K562 (cell line): ENCODE measurements at regions not wholly inside any gene's neighbourhood (a gene's known extent, or its start where the extent isn't known, plus 50 kb on each side); places are given as distances from the start of the nearest gene placed in this dataset.

Experiments used
- ATAC-seq: fragments of 200-7000 bp; cut with Tn5 transposase; 3 replicates; pipeline ENCODE4 v1.9.1; 2020; ENCODE audit warnings: moderate library complexity
- BruUV-seq: library from RNA; stranded (reverse); fragments of 400-500 nt; replicated peaks from 2 replicates; lab custom pipeline; 2021; lab: Mats Ljungman, UMichigan
- CTCF ChIA-PET: fragments of 300-600 bp; formaldehyde crosslinking; extraction: SDS; loops from one replicate; lab custom pipeline; 2021; ENCODE audit warnings: low intra/inter-chr PET ratio; lab: Yijun Ruan, JAX
- POLR2A ChIA-PET: fragments of 300-600, 350-650 bp; sonication (Branson Sonifier 250); formaldehyde crosslinking; extraction: SDS; loops from one replicate; lab custom pipeline; 2021; ENCODE audit warnings: antibody characterized with exemption, inconsistent platforms; lab: Yijun Ruan, JAX
- DNase-seq, 4 experiments: peaks; one replicate each; pipeline versions ENCODE4 v3.0.0 to v3.0.0-alpha.2; 2011 to 2018; ENCODE audit warnings: low spot score in 3 of 4, mixed read lengths in 3 of 4; ENCODE audit errors: extremely low read depth in 1 of 4
- FAIRE-seq: peaks from 2 replicates; lab custom pipeline; 2011; peaks lifted over from hg19 to GRCh38; lab: Jason Lieb, UNC
- H2AFZ ChIP-seq: 2 replicates; pipeline ENCODE4 v1.6.0; 2011; ENCODE audit warnings: low read depth, low read length, control low read depth, inconsistent platforms
- H3K27ac ChIP-seq: fragments of 200-600 bp; 3 replicates; pipeline ENCODE4 v1.8.0; 2011; ENCODE audit warnings: low read depth, mild to moderate bottlenecking, control low read depth, inconsistent platforms, low read length, moderate library complexity, mixed read lengths; ENCODE audit errors: extremely low read depth
- H3K27me3 ChIP-seq, 2 experiments: fragments of 300-600 bp in 1 of 2; 2 replicates in 1 of 2; 3 replicates in 1 of 2; pipeline versions ENCODE4 v1.6.0 to v1.8.0; 2011; ENCODE audit warnings: inconsistent platforms in 2 of 2, low read length in 2 of 2, mild to moderate bottlenecking in 1 of 2, mixed read lengths in 1 of 2, moderate library complexity in 1 of 2; ENCODE audit not compliant: control insufficient read depth in 2 of 2, insufficient read depth in 2 of 2
- H3K36me3 ChIP-seq: fragments of 300-600 bp; 3 replicates; pipeline ENCODE4 v1.8.0; 2011; ENCODE audit warnings: mild to moderate bottlenecking, low read length, inconsistent platforms; ENCODE audit not compliant: control insufficient read depth, insufficient read depth
- H3K4me1 ChIP-seq, 2 experiments: fragments of 200-600 bp in 1 of 2; replicated peaks in 1 of 2; 2 replicates in 1 of 2; 3 replicates in 1 of 2; pipeline versions ENCODE4 v1.5.1 to v1.8.0; 2011; ENCODE audit warnings: inconsistent platforms in 2 of 2, low read length in 2 of 2, mild to moderate bottlenecking in 1 of 2, mixed read lengths in 1 of 2, moderate library complexity in 1 of 2; ENCODE audit not compliant: control insufficient read depth in 2 of 2, insufficient read depth in 2 of 2
- H3K4me2 ChIP-seq: 2 replicates; pipeline ENCODE4 v1.6.1; 2011; ENCODE audit warnings: low read length, control low read depth, inconsistent platforms, mixed read lengths; ENCODE audit not compliant: insufficient read depth
- H3K4me3 ChIP-seq: fragments of 200-600 bp; sonication (generic), shearing (Covaris generic); 2 replicates; pipeline ENCODE4 v1.5.1; 2016; ENCODE audit warnings: control low read depth, inconsistent platforms
- H3K79me2 ChIP-seq: fragments of 200-600 bp; 3 replicates; pipeline ENCODE4 v1.8.0; 2011; ENCODE audit warnings: low read length, inconsistent platforms; ENCODE audit not compliant: control insufficient read depth, insufficient read depth
- H3K9ac ChIP-seq, 2 experiments: 2 replicates each; pipeline versions ENCODE4 v1.6.0 to v1.6.1; 2011; ENCODE audit warnings: low read depth in 2 of 2, low read length in 2 of 2, control low read depth in 1 of 2, inconsistent platforms in 1 of 2, mild to moderate bottlenecking in 1 of 2, mixed read lengths in 1 of 2; ENCODE audit not compliant: insufficient read depth in 1 of 2
- H3K9me1 ChIP-seq: one replicate; pipeline ENCODE4 v1.6.0; 2011; ENCODE audit warnings: inconsistent platforms, mild to moderate bottlenecking, low read length, moderate library complexity; ENCODE audit not compliant: control insufficient read depth, insufficient read depth
- H3K9me3 ChIP-seq: replicated peaks from 2 replicates; pipeline ENCODE4 v1.5.1; 2011; ENCODE audit warnings: low read depth, low read length, inconsistent platforms; ENCODE audit not compliant: control insufficient read depth, insufficient read depth
- H4K20me1 ChIP-seq: replicated peaks from 2 replicates; pipeline ENCODE4 v1.6.1; 2011; ENCODE audit warnings: low read length, inconsistent platforms, mixed read lengths; ENCODE audit not compliant: control insufficient read depth, insufficient read depth
- ELK1 ChIP-seq: sonication (generic); formaldehyde crosslinking; IDR thresholded peaks from 2 replicates; pipeline ENCODE4 v1.8.1; 2022; ENCODE audit warnings: missing genetic modification reagents
- HES1 ChIP-seq: fragments of 450-650 bp; IDR thresholded peaks from 2 replicates; pipeline ENCODE4 v1.6.1; 2016; ENCODE audit warnings: low read depth, mild to moderate bottlenecking, moderate library complexity
- HNRNPLL ChIP-seq: fragments of 200-400 bp; formaldehyde crosslinking; IDR thresholded peaks from 2 replicates; pipeline ENCODE4 v1.6.1; 2017; ENCODE audit warnings: low read length, low read depth, mild to moderate bottlenecking; ENCODE audit not compliant: poor library complexity, severe bottlenecking
- KLF10 ChIP-seq: fragments of 250-450 bp; sonication (Bioruptor Pico); IDR thresholded peaks from 2 replicates; pipeline ENCODE4 v1.6.1; 2021; ENCODE audit warnings: matching md5 sums
- MIER1 ChIP-seq: fragments of 450-650 bp; IDR thresholded peaks from 2 replicates; pipeline ENCODE4 v1.6.1; 2016; ENCODE audit warnings: antibody characterized with exemption, mild to moderate bottlenecking, low read depth
- MYNN ChIP-seq, 2 experiments: sonication (generic); formaldehyde crosslinking in 1 of 2; IDR thresholded peaks; 2 replicates each; pipeline versions ENCODE4 v1.5.0 to v1.6.1; 2016 to 2020; ENCODE audit warnings: antibody characterized with exemption in 1 of 2, missing genetic modification reagents in 1 of 2
- NFATC3 ChIP-seq: fragments of 450-650 bp; IDR thresholded peaks from 2 replicates; pipeline ENCODE4 v1.6.1; 2017; ENCODE audit warnings: mild to moderate bottlenecking
- OTX1 ChIP-seq: fragments of 450-650 bp; formaldehyde crosslinking; IDR thresholded peaks from 2 replicates; pipeline ENCODE4 v1.4.0; 2022; ENCODE audit warnings: mild to moderate bottlenecking
- POLR2AphosphoS5 ChIP-seq: IDR thresholded peaks from 2 replicates; pipeline ENCODE4 v1.6.1; 2011; ENCODE audit warnings: mild to moderate bottlenecking, low read depth, low read length, moderate library complexity; ENCODE audit not compliant: control insufficient read depth, insufficient read depth
- POLR3A ChIP-seq: IDR thresholded peaks from 2 replicates; pipeline ENCODE4 v1.6.1; 2011; ENCODE audit warnings: borderline replicate concordance, mild to moderate bottlenecking, moderate library complexity; ENCODE audit not compliant: insufficient read length, insufficient read depth; ENCODE audit errors: extremely low read depth
- PTBP1 ChIP-seq: fragments of 200-400 bp; formaldehyde crosslinking; IDR thresholded peaks from 2 replicates; pipeline ENCODE4 v1.6.1; 2017; ENCODE audit warnings: low read depth, low read length
- SMARCC2 ChIP-seq: fragments of 450-650 bp; IDR thresholded peaks from 2 replicates; pipeline ENCODE4 v1.6.1; 2017; ENCODE audit warnings: antibody characterized with exemption, moderate library complexity, mild to moderate bottlenecking, low read depth
- TCFL5 ChIP-seq: fragments of 250-450 bp; sonication (Bioruptor Pico); conservative IDR thresholded peaks from 2 replicates; pipeline ENCODE4 v1.6.1; 2021; ENCODE audit warnings: mild to moderate bottlenecking, moderate library complexity, matching md5 sums
- ZNF134 ChIP-seq: fragments of 250-450 bp; sonication (Bioruptor Pico); conservative IDR thresholded peaks from 2 replicates; pipeline ENCODE4 v1.4.0; 2020
- ZNF232 ChIP-seq: sonication (generic); formaldehyde crosslinking; IDR thresholded peaks from 2 replicates; pipeline ENCODE4 v1.8.0; 2022; ENCODE audit warnings: mild to moderate bottlenecking, missing genetic modification reagents
- ZNF253 ChIP-seq: fragments of 250-450 bp; sonication (Bioruptor Pico); conservative IDR thresholded peaks from 2 replicates; pipeline ENCODE4 v1.6.1; 2021; ENCODE audit warnings: mild to moderate bottlenecking
- ZNF436 ChIP-seq: fragments of 250-450, 450-650 bp; sonication (Bioruptor Pico); formaldehyde crosslinking; IDR thresholded peaks from 2 replicates; pipeline ENCODE4 v1.7.0; 2020; ENCODE audit warnings: mild to moderate bottlenecking
- ZNF766 ChIP-seq: fragments of 200-800 bp; sonication (Bioruptor generic); conservative IDR thresholded peaks from 2 replicates; pipeline ENCODE4 v1.6.1; 2016; ENCODE audit warnings: missing genetic modification characterization, missing compliant biosample characterization
- in situ Hi-C: fragments of 300-500 bp; cut with MboI; formaldehyde crosslinking; loops from 4 replicates; pipeline ENCODE4 v1.15.0; 2018; ENCODE audit warnings: inconsistent platforms, mixed read lengths
- intact Hi-C: fragments of 100-400 bp; cut with micrococcal nuclease; formaldehyde crosslinking; loops from 2 replicates; pipeline ENCODE4 v1.14.2; 2022

DNA sequence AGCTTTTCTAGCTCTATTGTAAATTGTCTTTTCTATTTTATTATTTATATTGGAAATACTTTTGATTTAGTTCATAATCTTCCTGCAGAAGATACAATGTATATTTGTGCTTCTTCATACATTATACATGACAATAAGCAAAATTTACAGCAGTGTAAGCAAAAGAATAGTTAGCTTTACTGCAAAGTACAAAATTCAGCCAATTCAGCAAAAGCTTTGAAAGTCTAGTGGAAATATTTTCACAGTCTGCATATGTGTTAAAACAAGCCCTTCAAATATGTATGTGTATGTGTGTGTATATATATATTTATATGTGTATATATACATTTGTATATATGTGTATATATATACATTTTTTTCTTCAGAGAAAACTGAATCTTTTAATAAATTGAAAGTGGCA lies 879.1 kb downstream of the SLITRK1 start:
- in situ Hi-C loops (no loop called here), intact Hi-C loops (no loop called here)
- Histone ChIP-seq H3K9me1 (no peaks in the 10 kb centered on the region), H3K79me2 (no peaks in the 10 kb centered on the region), H3K4me1 (no peaks in the 10 kb centered on the region), H3K4me3 (no peak overlapping the region), H4K20me1 (no peaks in the 10 kb centered on the region), H3K27ac (no peak overlapping the region), H3K36me3 (no peaks in the 10 kb centered on the region), H2AFZ (no peak overlapping the region), H3K4me2 (no peak overlapping the region), H3K9me3 (no peaks in the 10 kb centered on the region), H3K27me3 (no peaks in the 10 kb centered on the region), H3K9ac (no peak overlapping the region)
- ATAC-seq (no peak), FAIRE-seq (no peak), DNase-seq (no peak)
- BruUV-seq = no TSS peak
- CTCF ChIA-PET = no interaction called here
- TF ChIP-seq ZNF134 = no peak
- no peak for TF ChIP-seq HES1
- no peak for TF ChIP-seq ZNF253
- TF ChIP-seq TCFL5 (CRISPR knock-in tag) = no peak
- TF ChIP-seq POLR2AphosphoS5 = no peak
- TF ChIP-seq PTBP1 = no peak
- no peak for TF ChIP-seq ELK1 (CRISPR knock-in tag)
- TF ChIP-seq ZNF766 (CRISPR knock-in tag) = no peak
- TF ChIP-seq MIER1 = no peak
- TF ChIP-seq NFATC3 = no peak
- TF ChIP-seq KLF10 (CRISPR knock-in tag) = no peak
- TF ChIP-seq HNRNPLL = no peak
- TF ChIP-seq POLR3A = no peak
- no peak for TF ChIP-seq ZNF232 (CRISPR knock-in tag)
- TF ChIP-seq OTX1 (CRISPR knock-in tag) = no peak
- TF ChIP-seq ZNF436 = no peak
- TF ChIP-seq MYNN (IDR thresholded peaks at IDR 0.05) = no peak
- no peak for TF ChIP-seq MYNN (CRISPR knock-in tag; IDR thresholded peaks at IDR 0.05)
- TF ChIP-seq SMARCC2 = no peak
- POLR2A ChIA-PET = no interaction called here
